ENCODE measurements at regions not wholly inside any gene's neighbourhood (a gene's known extent, or its start where the extent isn't known, plus 50 kb on each side); places are given as distances from the start of the nearest gene placed in this dataset.

- Histone ChIP-seq H3K4me1 (ENCODE audit: control insufficient read depth in 1 of 2, insufficient read depth in 2 of 2, low read length in 2 of 2) (no peaks in the 10 kb centered on the region), H3K4me2 (replicated peaks; ENCODE audit: extremely low read depth, low read length, poor library complexity, severe bottlenecking) (no peak overlapping the region), H3K79me2 (ENCODE audit: insufficient read depth, low read length) (no peaks in the 10 kb centered on the region), H2AFZ (ENCODE audit: insufficient read depth, low read depth, low read length, poor library complexity, severe bottlenecking) (no peak overlapping the region), H3K4me3 (replicated peaks in 1 of 3; ENCODE audit: low read depth in 2 of 3, low read length in 3 of 3) (no peak overlapping the region), H3K9me3 (replicated peaks in 1 of 2; ENCODE audit: control insufficient read depth in 1 of 2, insufficient read depth in 1 of 2, low read length in 2 of 2) (peaks cover 3 to 4% of the 10 kb centered on the region in 2 donors), H4K20me1 (ENCODE audit: insufficient read depth, low read length) (no peaks in the 10 kb centered on the region), H3K27me3 (ENCODE audit: control insufficient read depth in 2 of 2, insufficient read depth in 2 of 2, low read length in 2 of 2) (no peaks in the 10 kb centered on the region), H3K36me3 (replicated peaks in 1 of 2; ENCODE audit: control insufficient read depth in 1 of 2, insufficient read depth in 2 of 2, low read length in 2 of 2) (no peaks in the 10 kb centered on the region), H3K9ac (ENCODE audit: insufficient read depth, low read length, poor library complexity, severe bottlenecking) (no peak overlapping the region), H3K27ac (ENCODE audit: low read depth in 1 of 2, low read length in 2 of 2) (no peak overlapping the region)
- H3K36me3 Mint-ChIP-seq = no peaks in the 10 kb centered on the region
- H3K9me3 Mint-ChIP-seq = peaks cover 7 to 17% (median 10%) of the 10 kb centered on the region in 7 donors
- TF ChIP-seq CTCF (IDR thresholded peaks at IDR 0.05) = no peak
- H3K4me3 Mint-ChIP-seq = no peak overlapping the region
- no peak overlapping the region for H3K27ac Mint-ChIP-seq
- intact Hi-C loops (cut with micrococcal nuclease) = no loop called here
- no peaks in the 10 kb centered on the region for H3K4me1 Mint-ChIP-seq
- H3K27me3 Mint-ChIP-seq (ENCODE audit: low read depth in 3 of 3) = peaks cover 0 to 7% (median 0%) of the 10 kb centered on the region in 3 donors
- DNase-seq = no peak
- WGBS (ENCODE audit: insufficient coverage) = 71% methylated on average over 7 of the region's 11 CpGs
Measured at GRCh38 chr2:106996171-106996769, 110.3 kb upstream of the ST6GAL2 start.

GRCh38 chr2:106997204-106997603 is 111.2 kb upstream of the ST6GAL2 start:
- Mint-ChIP-seq H3K4me3 (no peak overlapping the region), H3K9me3 (peaks cover 6 to 17% (median 10%) of the 10 kb centered on the region in 7 donors), H3K36me3 (no peaks in the 10 kb centered on the region), H3K27me3 (ENCODE audit: low read depth in 3 of 3) (peaks cover 0 to 7% (median 0%) of the 10 kb centered on the region in 3 donors), H3K4me1 (no peaks in the 10 kb centered on the region), H3K27ac (no peak overlapping the region)
- H3K27ac ChIP-seq (ENCODE audit: low read depth in 1 of 2, low read length in 2 of 2) = no peak overlapping the region
- no peaks in the 10 kb centered on the region for H3K4me1 ChIP-seq (ENCODE audit: control insufficient read depth in 1 of 2, insufficient read depth in 2 of 2, low read length in 2 of 2)
- no peaks in the 10 kb centered on the region for H3K79me2 ChIP-seq (ENCODE audit: insufficient read depth, low read length)
- no peak overlapping the region for H3K4me2 ChIP-seq (replicated peaks; ENCODE audit: extremely low read depth, low read length, poor library complexity, severe bottlenecking)
- H3K4me3 ChIP-seq (replicated peaks in 1 of 3; ENCODE audit: low read depth in 2 of 3, low read length in 3 of 3) = no peak overlapping the region
- no peak for TF ChIP-seq CTCF (IDR thresholded peaks at IDR 0.05)
- H2AFZ ChIP-seq (ENCODE audit: insufficient read depth, low read depth, low read length, poor library complexity, severe bottlenecking) = no peak overlapping the region
- H3K9ac ChIP-seq (ENCODE audit: insufficient read depth, low read length, poor library complexity, severe bottlenecking) = no peak overlapping the region
- WGBS (ENCODE audit: insufficient coverage) = no CpG with 5 or more reads among the region's 3 CpGs
- intact Hi-C loops (cut with micrococcal nuclease) = no loop called here
- no peaks in the 10 kb centered on the region for H3K27me3 ChIP-seq (ENCODE audit: control insufficient read depth in 2 of 2, insufficient read depth in 2 of 2, low read length in 2 of 2)
- no peaks in the 10 kb centered on the region for H4K20me1 ChIP-seq (ENCODE audit: insufficient read depth, low read length)
- H3K9me3 ChIP-seq (replicated peaks in 1 of 2; ENCODE audit: control insufficient read depth in 1 of 2, insufficient read depth in 1 of 2, low read length in 2 of 2) = peaks cover 3 to 4% of the 10 kb centered on the region in 2 donors
- H3K36me3 ChIP-seq (replicated peaks in 1 of 2; ENCODE audit: control insufficient read depth in 1 of 2, insufficient read depth in 2 of 2, low read length in 2 of 2) = no peaks in the 10 kb centered on the region
- no peak for DNase-seq

Data from CD14-positive monocyte (primary cell).